ENCODE measurements at regions not wholly inside any gene's neighbourhood (a gene's known extent, or its start where the extent isn't known, plus 50 kb on each side); places are given as distances from the start of the nearest gene placed in this dataset.

DNA sequence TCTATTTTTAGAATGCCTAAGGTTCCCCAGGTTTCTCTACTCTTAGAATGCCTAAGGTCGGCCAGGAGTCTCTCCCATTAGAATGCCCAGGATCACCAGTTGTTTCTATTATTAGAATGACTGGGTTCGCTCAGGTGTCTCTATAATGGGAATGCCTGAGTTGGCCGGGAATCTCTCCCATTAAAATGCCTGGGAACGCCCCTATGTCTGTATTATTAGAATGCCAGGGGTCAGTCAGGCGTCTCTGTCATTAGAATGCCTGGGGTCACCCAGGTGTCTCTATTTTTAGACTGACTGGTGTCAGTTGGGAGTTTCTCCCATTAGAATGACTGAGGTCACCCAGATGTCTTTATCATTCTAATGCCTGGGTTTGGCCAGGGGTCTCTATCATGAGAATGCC is 2252.5 kb downstream of the TP53TG3F start:
- H3K4me1 ChIP-seq (ENCODE audit: insufficient read depth, low read length): no peaks in the 10 kb centered on the region

GRCh38 chr16:35713762-35714650 is 2254.6 kb downstream of the TP53TG3F start:
- no peaks in the 10 kb centered on the region for H3K27me3 ChIP-seq (ENCODE audit: insufficient read depth, low read length)
- H3K4me1 ChIP-seq (ENCODE audit: insufficient read depth, low read length): no peaks in the 10 kb centered on the region
- H3K4me3 ChIP-seq (ENCODE audit: low read length): no peak overlapping the region
- H3K9me3 ChIP-seq (ENCODE audit: low read depth, low read length): peaks cover 10% of the 10 kb centered on the region

More for the DNA sequence above, 2252.5 kb downstream of the TP53TG3F start:
- no peaks in the 10 kb centered on the region for H3K27me3 ChIP-seq (ENCODE audit: insufficient read depth, low read length)
- H3K4me3 ChIP-seq (ENCODE audit: low read length): no peak overlapping the region
- peaks cover 15% of the 10 kb centered on the region for H3K9me3 ChIP-seq (ENCODE audit: low read depth, low read length)

DNA sequence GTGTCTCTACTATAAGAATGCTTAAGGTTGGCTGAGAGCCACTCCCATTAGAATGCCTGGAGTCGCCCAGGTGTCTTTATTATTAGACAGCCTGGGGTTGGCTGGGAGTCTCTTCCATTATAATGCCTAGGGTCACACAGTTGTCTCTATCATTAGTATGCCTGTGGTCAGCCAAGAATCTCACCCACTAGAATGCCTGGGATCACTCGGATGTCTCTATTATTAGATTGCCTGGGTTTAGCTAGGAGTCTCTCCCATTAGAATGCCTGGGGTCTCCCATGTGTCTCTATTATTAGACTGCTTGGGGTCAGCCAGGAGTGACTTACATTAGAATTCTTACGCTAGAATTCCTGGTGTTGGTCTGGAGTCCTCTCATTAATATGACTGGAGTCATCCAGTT is 2255.3 kb downstream of the TP53TG3F start:
- Histone ChIP-seq H3K4me1 (ENCODE audit: insufficient read depth, low read length) (no peaks in the 10 kb centered on the region), H3K9me3 (ENCODE audit: low read depth, low read length) (peaks cover 4% of the 10 kb centered on the region), H3K27me3 (ENCODE audit: insufficient read depth, low read length) (no peaks in the 10 kb centered on the region), H3K4me3 (ENCODE audit: low read length) (no peak overlapping the region)

DNA sequence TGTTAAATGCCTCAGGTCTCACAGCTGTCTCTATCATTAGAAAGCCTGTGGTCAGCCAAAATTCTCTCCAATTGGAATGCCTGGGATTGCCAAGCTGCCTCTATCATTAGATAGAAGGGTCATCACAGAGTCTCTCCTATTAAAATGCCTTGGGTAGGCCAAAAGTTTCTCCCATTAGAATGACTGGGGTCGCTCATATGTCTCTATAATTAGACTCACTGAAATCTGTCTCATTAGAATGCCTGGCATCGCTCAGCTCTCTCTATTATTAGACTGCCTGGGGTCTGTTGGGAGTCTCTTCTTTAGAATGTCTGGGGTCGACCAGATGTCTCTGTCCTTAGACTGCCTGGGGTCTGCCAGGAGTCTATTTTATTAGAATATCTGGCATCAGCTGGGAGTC is 2265.1 kb downstream of the TP53TG3F start:
- Histone ChIP-seq H3K27me3 (ENCODE audit: insufficient read depth, low read length) (no peaks in the 10 kb centered on the region), H3K4me3 (ENCODE audit: low read length) (no peak overlapping the region), H3K9me3 (ENCODE audit: low read depth, low read length) (no peaks in the 10 kb centered on the region), H3K4me1 (ENCODE audit: insufficient read depth, low read length) (no peaks in the 10 kb centered on the region)

- Histone ChIP-seq H3K27me3 (ENCODE audit: insufficient read depth, low read length) (no peaks in the 10 kb centered on the region), H3K4me3 (ENCODE audit: low read length) (no peak overlapping the region), H3K4me1 (ENCODE audit: insufficient read depth, low read length) (no peaks in the 10 kb centered on the region), H3K9me3 (ENCODE audit: low read depth, low read length) (no peaks in the 10 kb centered on the region)
Measured at GRCh38 chr16:35725949-35726348, 2266.5 kb downstream of the TP53TG3F start.

- Histone ChIP-seq H3K27me3 (ENCODE audit: insufficient read depth, low read length) (no peaks in the 10 kb centered on the region), H3K4me3 (ENCODE audit: low read length) (no peak overlapping the region), H3K9me3 (ENCODE audit: low read depth, low read length) (no peaks in the 10 kb centered on the region), H3K4me1 (ENCODE audit: insufficient read depth, low read length) (no peaks in the 10 kb centered on the region)
Measured at GRCh38 chr16:35730251-35730650, 2270.8 kb downstream of the TP53TG3F start.

DNA sequence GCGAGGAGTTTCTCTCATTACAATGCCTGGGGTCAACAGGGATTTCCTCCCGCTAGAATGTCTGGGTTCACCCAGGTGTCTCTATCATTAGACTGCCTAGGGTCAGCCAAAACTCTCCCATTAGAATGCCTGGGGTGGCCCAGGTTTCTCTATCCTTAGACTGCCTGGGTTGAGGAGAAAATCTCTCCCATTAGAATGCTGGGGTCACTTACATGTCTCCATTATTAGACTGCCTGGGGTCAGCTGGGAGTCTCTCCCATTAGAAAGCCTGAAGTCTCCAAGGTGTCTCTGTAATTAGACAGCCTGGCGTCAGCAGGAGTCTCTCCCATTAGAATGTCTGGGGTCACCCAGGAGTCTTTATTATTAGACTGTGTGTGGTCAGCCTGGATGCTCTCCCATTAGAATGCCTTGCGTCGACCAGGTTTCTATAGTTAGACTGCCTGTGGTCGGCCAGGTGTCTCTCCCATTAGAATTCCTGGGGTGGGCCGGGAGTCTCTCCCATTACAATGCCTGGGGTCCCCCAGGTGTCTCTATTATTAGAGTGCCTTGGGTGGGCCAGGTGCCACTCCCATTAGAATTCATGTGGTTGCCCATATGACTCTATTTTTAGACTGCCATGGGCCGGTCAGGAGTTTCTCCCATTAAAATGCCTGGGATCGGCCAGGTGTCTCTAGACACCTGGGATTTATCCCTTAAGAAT is 2272.1 kb downstream of the TP53TG3F start:
- Histone ChIP-seq H3K9me3 (ENCODE audit: low read depth, low read length) (no peaks in the 10 kb centered on the region), H3K4me1 (ENCODE audit: insufficient read depth, low read length) (no peaks in the 10 kb centered on the region), H3K27me3 (ENCODE audit: insufficient read depth, low read length) (no peaks in the 10 kb centered on the region), H3K4me3 (ENCODE audit: low read length) (no peak overlapping the region)

DNA sequence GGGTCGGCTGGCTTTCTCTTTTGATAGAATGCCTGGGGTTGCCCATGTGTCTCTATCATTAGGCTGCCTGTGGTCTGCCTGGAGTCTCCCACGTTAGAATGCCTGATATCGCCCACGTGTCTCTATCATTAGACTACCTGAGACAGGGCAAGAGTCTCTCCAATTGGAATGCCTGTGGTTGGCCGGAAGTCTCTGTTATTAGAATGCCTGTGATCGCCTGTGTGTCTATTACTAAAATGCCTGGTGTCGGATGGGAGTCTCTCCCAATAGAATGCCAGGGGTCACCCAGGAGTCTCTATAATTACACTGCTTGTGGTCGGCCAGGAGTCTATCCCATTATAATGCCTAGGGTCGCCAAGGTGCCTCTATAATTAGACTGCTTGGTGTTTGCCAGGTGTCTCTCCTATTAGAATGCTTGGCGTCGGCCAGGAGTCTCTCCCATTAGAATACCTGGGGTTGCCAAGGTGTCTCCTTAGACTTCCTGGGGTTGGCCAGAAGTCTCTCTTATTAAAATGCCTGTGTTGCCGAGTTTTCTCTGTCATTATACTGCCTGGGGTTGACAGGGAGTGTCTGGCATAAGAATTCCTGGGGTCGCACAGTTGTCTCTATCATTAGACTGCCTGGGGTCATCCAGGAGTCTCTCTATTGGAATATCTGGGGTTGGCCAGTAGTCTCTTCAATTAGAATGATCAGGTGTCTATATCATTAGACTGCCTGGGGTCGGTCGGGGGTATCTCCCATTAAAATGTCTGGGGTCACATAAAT is 2272.8 kb downstream of the TP53TG3F start:
- Histone ChIP-seq H3K4me3 (ENCODE audit: low read length) (no peak overlapping the region), H3K9me3 (ENCODE audit: low read depth, low read length) (no peaks in the 10 kb centered on the region), H3K27me3 (ENCODE audit: insufficient read depth, low read length) (no peaks in the 10 kb centered on the region), H3K4me1 (ENCODE audit: insufficient read depth, low read length) (no peaks in the 10 kb centered on the region)

- Histone ChIP-seq H3K4me1 (ENCODE audit: insufficient read depth, low read length) (no peaks in the 10 kb centered on the region), H3K4me3 (ENCODE audit: low read length) (no peak overlapping the region), H3K9me3 (ENCODE audit: low read depth, low read length) (no peaks in the 10 kb centered on the region), H3K27me3 (ENCODE audit: insufficient read depth, low read length) (no peaks in the 10 kb centered on the region)
Measured at GRCh38 chr16:35733278-35733965, 2274.0 kb downstream of the TP53TG3F start.

GRCh38 chr16:35733971-35734702 is 2274.7 kb downstream of the TP53TG3F start:
- Histone ChIP-seq H3K27me3 (ENCODE audit: insufficient read depth, low read length) (no peaks in the 10 kb centered on the region), H3K9me3 (ENCODE audit: low read depth, low read length) (no peaks in the 10 kb centered on the region), H3K4me1 (ENCODE audit: insufficient read depth, low read length) (no peaks in the 10 kb centered on the region), H3K4me3 (ENCODE audit: low read length) (no peak overlapping the region)

- Histone ChIP-seq H3K4me3 (ENCODE audit: low read length) (no peak overlapping the region), H3K27me3 (ENCODE audit: insufficient read depth, low read length) (no peaks in the 10 kb centered on the region), H3K4me1 (ENCODE audit: insufficient read depth, low read length) (no peaks in the 10 kb centered on the region), H3K9me3 (ENCODE audit: low read depth, low read length) (no peaks in the 10 kb centered on the region)
Measured at GRCh38 chr16:35734728-35735402, 2275.5 kb downstream of the TP53TG3F start.

- Histone ChIP-seq H3K27me3 (ENCODE audit: insufficient read depth, low read length) (no peaks in the 10 kb centered on the region), H3K9me3 (ENCODE audit: low read depth, low read length) (no peaks in the 10 kb centered on the region), H3K4me3 (ENCODE audit: low read length) (no peak overlapping the region), H3K4me1 (ENCODE audit: insufficient read depth, low read length) (no peaks in the 10 kb centered on the region)
Measured at GRCh38 chr16:35735403-35736251, 2276.2 kb downstream of the TP53TG3F start.

GRCh38 chr16:35736546-35736945 is 2277.1 kb downstream of the TP53TG3F start:
- no peak overlapping the region for H3K4me3 ChIP-seq (ENCODE audit: low read length)
- no peaks in the 10 kb centered on the region for H3K4me1 ChIP-seq (ENCODE audit: insufficient read depth, low read length)
- H3K27me3 ChIP-seq (ENCODE audit: insufficient read depth, low read length): no peaks in the 10 kb centered on the region
- H3K9me3 ChIP-seq (ENCODE audit: low read depth, low read length): no peaks in the 10 kb centered on the region
